Activated naive CD4-positive, alpha-beta T cell treated with anti-CD3 and anti-CD28 coated beads, Interleukin-2, amount 50 U/mL, for 16 hours (primary cell): ENCODE measurements at regions not wholly inside any gene's neighbourhood (a gene's known extent, or its start where the extent isn't known, plus 50 kb on each side); places are given as distances from the start of the nearest gene placed in this dataset.
A peak's percentile ranks its signal among the peaks of the same experiment; 100 is the strongest.
"Not testable (repeated sequence)": the region's sequence is repeated elsewhere in the genome, so short reads cannot be mapped to it uniquely, and the experiment has no call there.

Source experiments
- DNase-seq: peaks from one replicate; pipeline ENCODE4 v3.0.0-alpha.2; 2020

DNA sequence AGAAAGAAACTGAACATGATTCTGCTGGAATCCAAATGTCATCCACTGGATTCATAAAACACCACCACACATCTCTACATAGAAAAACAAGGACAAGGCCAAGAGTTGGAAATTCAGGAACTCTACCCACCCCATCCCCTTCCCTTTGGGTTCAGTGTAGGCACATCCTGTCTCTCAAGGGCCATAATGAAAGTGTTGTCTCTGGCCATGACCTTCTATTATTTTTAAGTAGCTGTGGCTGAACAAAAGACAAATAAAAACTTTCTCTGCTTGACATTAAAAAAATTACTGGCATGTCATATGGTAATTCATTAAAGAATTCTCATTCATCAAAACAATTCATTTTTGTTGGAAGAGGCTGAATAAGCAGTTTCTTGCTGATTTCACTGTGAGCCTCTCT lies 54.9 kb upstream of the ZBTB18 start:
- DNase-seq, result no peak

DNA sequence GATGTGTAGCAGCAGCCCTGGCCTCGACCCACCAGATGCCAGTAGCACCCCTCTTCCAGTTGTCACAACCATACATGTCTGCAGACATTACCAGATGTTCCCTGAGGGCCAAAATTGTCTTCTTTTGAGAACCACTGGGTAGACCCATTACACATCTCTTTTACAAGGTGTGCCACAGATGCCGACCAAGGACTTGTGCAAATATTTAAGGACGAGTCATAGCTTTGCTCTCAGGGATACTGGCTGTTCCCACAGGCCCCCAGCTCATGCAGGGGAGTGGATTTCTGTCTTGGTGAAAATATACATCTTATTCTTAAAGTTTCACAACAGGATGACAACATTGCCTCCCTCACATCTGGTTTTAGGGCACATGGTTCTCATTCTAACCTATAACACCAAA lies 59.4 kb upstream of the ZBTB18 start:
- no peak for DNase-seq

DNA sequence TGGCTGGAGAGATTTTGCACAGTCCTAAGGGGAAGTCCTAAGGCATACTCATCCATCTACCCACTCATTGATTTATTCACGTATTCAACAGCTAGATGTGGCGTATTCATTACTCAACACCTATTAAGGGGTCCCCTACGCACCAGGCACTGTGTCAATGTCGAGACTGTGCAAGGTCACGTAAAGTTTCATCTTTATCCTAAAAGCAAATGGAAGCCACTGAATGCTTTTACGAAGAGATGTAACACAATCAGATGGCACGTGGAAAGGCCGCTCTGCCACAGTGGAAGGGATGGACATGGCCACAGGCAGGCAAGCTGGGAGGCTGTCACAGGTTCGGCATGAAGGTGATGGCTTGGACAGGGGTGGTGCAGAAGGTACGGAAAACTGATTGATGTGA lies 66.3 kb upstream of the ZBTB18 start:
- no peak for DNase-seq

DNA sequence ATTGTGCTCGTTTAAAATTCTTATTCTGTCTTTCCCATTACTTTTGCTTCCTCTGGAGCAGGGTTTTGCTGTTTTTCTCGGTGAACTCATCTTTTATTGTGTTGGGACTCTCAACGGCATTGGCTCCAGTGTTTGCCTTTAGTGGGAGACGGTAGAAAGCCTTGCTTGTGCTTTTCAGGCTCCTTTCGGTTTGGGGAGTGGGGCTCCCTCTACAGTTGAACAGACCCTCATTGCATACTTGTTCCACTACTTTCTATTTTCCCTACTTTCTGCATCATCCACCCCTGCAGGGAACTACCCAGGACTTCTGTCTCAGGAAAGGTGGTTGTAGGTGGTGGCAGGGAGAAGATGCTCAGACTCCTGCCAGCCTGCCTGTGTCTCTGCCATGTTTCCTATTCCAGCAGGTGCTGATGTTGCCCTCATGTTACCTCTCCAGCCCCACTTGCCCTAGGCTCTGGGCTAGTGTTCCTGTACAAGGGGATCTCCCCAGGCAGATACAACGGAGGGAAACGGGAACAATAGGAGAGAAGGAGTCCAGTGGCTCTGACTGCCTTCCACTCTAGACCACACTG lies 68.5 kb upstream of the ZBTB18 start:
- DNase-seq, result no peak

DNA sequence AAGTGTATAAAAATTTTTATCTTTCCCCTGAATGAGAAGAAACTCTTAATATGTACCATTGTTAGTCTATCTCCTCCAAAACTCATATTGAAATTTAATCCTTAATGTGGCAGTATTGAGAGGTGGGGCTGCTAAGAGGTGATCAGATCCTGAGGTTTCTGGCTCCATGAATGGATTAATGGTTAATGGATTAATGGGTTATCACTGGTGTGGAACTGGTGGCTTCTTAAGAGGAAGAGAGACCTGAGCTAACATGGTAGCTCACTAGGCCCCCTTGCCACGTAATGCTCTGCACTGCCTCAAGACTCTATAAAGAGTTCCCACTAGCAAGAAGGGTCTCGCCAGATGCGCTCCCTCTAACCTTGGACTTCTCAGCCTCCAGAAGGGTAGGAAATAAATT lies 70.6 kb upstream of the ZBTB18 start:
- DNase-seq, result no peak

DNA sequence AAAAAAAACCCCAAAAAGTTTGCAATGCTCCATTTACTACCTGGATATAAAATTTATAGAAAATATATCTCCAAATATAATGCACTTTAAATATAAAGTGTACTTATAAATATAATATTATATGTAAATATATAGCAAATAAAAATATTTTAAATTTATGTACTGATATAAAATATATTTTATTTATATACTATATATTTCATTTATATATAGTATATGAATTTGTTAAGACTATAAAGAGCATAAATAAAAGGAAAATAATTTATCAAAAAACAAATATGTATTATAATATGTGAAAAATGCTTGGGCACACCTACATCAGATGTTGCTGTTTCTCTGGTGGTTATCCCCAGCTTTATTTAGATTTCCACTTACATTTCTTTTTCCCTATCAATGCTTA lies 71.0 kb upstream of the ZBTB18 start:
- DNase-seq, result no peak

DNA sequence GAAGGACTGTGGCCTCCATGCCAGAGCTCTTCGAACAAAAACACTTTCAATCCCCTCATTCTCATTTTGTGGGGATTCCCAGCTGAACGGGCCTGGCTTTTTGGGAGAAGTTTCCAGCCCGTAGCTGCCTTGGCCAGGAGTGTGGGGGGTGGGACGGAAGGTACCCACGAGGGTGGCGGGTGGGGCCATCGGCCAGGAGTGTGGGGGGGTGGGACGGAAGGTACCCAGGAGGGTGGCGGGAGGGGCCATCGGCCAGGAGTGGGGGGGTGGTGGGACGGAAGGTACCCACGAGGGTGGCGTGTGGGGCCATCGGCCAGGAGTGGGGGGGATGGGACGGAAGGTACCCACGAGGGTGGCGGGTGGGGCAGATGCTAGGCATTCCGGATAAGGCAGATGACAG lies 71.7 kb upstream of the ZBTB18 start:
- DNase-seq, result no peak

DNA sequence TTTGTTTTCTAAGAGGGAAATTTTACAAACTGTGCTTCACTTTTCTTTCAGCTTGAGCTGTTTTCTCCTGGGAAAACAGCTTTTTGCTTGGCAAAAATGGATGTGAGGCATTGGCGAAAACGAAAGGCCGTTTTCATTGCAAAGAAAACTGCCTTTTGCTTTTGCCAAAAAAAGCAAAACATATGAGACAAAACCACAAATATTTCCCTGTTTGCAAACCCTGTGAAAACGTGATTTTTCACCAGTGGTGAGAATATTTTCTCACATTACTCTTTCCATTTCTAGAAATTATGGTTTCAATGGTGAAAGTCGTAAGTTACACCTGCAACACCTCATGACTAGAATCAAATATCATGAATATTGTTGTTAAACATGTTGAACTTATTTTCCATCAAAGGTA lies 74.0 kb upstream of the ZBTB18 start:
- DNase-seq, result no peak

DNA sequence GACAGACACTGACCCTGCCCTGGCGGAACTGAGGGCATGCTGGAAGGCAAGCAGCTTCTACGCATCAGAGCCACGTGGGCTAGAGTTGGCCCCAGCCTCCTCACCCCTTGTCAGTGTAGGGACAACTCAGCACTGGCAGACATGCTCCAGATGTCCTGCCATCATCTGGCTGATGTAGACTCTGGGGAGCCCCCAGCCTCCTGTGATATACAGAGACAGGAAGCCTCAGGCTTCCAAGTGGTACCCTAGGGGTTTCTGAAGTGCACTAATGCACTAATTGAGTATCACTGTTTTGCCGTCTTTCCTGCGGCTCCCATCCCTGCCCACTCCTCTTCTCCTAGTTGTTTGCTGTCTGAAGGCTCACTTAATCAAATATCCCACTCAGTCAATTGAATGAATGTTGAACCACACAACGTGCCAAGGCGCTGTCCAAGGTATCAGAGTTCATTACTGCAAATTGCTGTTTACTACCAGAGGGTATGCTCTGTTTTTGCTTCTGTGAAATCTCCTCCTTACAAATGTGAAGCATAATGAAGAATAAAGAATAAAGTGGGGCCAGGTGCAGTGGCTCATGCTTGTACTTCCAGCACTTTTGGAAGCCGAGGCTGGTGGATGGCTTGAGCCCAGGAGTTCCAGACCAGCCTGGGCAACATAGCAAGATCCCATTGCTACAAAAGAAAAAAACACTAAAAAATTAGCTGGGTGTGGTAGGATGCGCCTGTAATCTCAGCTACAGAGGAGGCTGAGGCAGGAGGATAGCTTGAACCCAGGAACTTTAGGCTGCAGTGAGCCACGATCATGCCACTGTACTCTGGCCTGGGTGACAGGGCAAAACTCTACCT lies 76.4 kb upstream of the ZBTB18 start:
- no peak for DNase-seq

DNA sequence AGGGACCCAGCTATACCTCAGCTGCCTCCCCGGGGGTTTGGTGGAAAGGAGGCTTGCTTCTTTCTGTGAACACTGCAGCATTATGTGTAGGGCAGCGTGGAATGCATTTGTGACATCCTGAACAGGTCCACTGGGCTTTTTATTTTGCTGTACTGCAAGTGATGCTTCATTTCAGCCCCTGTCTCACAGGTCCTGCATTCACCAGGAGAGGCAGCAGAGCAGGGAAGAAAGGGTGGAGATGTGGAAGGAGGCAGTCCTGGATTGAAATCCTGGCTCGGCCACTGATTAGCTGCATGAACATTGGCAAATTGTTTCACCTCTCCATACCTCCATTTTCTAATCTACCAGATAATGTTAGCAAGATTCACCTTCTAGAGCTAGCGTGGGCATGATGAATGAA lies 77.9 kb upstream of the ZBTB18 start:
- no peak for DNase-seq

DNA sequence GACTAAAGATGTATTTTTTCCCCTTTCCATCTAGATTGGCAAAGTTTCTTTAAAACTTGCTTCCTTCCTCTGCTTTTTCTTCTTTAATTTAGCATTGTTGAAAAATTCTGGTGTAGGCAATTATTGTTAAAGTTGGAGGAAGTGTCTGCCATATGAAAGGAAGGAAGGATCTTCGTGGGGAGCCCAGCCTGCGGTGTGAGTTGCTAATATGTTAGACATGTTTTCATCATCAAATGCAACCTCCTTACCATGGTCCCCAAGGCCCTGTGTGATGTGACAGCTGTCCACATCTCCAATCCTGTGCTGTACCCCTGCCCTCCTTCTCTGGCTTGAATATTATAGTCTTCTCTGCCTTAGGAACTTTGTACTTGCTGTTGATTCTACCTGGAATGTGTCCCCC lies 81.0 kb upstream of the ZBTB18 start:
- DNase-seq, result no peak

DNA sequence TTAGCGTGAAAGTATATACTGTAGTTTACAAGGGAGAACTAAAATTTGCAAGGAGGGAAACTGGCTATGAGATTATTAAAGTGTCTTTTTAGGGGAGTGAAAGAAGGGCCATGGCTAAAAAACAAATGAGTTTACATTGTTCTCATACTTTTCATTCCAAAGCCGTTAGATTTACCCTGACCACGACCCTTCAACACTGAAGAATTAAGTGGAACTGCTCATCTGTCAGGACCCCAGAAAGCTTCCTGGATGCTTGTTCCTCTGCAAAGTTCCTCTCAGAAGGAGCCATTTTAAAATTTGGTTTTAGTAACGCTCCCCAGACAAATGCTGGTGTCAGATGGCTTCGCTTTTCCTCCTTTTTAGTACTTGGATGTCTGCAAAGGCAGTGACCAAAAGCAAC lies 82.7 kb upstream of the ZBTB18 start:
- DNase-seq, result no peak

DNA sequence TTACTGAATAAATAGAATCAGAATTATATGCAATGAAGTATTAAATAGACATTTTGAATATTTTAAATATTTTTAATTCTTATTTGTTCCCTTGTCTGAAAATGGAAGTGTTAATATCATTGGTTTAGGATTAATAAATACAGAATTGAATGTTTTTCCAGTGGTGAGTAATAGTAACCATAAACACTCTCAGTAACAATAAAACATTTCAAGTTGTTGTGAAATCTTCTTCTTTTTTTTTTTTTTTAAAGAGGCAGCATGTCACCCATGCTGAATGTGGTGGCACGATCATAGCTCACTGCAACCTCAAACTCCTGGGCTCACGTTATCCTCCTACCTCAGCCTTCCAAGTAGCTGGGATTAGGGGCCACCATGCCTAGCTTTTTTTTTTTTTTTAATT lies 86.2 kb upstream of the ZBTB18 start:
- DNase-seq, result no peak

DNA sequence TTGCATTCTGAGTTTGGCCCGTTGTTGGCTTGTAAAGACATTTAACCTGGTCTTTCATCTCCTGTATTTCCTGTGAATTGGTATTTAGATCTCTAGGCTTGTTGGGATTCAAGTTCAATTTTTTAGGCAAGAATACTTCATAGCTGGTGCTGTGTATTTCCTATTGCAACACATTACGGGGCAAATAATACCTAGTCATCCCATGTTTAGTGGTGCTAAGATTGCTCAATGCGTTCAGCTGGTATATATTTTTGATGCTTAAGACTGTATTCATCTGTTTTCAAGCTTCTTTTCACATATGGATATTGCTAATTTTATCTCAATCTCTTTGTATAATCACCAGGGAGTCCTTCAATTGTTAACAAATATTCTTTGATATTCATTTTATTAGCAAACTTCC lies 87.5 kb upstream of the ZBTB18 start:
- DNase-seq, result no peak

DNA sequence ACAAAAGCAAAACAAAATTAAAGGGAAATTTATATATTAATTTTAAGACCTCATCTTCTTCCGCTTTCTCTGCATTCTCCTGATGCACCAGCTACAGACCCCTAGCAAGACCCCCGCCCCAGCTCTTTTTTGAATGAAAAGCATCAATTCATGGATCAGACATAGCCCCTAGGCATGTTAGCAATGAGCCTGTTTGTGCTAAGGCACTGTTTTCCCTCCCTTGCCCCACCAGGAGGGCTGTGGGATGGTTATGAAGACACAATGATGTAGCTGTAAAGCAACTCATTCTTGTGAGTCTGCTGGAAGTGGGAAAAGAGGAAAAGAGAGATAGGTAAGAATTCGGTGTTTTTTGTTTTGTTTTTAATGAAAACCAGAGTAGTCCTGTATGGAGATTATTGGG lies 88.5 kb upstream of the ZBTB18 start:
- no peak for DNase-seq

DNA sequence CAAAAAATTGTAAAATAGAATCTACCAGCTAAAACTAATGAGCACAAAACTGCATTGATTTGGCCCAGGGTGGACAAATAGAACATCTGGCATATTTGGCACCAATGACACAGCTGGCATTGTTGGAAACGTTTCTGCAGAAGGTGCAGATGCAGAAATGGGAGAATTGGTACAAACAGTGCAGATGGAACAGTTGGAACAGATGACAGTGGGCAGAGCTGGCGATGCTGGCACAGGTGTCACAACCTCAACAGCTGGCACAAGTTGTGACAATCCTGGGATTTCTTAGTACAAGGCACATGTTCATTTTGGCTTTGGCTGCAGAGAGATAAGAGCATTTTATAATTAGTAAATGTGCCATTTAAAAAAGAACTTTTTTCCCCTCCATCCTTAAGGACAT lies 91.1 kb upstream of the ZBTB18 start:
- no peak for DNase-seq

DNA sequence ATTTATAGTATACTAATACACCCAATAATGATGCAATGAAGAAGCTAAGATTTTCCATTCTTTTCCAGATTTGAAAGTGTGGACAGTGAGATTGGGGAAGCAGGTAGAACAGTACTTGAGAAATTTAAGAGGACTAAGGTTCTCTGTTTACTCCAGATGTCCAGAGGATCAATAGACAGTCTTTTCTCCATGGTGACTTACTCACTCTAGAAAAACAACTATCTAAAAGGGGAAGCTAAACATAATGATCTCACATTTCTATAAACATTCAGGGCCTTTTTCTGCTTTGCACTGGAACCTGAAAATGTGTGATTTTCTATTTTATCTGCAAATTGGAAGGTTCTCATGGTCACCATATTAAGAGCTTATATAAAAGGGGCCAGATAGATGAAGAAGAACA lies 93.9 kb upstream of the ZBTB18 start:
- no peak for DNase-seq

DNA sequence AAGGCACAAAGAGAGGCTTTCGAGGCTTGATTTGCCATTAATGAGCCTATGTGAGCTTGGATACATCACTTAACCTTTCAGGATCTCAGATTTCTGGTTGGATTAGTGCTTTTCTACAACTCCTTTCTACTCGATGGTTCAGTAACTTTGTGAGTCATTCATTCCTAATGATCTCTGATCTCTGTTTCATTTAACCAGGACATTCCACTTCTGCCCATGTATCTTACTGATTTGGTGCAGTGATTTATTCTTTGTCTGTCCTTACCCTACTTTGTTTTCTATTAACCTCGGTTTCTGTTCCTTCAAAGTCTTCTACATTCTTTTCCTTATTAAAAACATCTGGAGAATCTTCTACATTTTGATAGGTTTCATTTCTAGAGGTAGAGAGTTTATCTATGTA lies 94.6 kb upstream of the ZBTB18 start:
- no peak for DNase-seq

DNA sequence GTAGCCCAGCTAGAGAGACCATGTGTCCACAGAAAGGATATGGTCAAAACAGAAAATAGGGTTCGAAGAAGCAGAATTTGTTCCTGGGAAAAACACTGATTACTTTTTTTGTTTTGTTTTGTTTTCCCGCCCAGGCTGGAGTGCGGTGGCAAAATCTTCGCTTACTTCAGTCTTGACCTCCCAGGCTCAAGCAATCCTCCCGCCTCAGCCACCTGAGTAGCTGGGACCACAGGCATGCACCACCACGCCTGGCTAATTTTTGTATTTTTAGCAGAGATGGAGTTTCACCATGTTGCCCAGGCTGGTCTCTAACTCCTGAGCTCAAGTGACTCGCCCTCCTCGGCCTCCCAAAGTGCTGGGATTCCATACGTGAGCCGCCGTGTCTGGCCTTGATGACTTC lies 99.9 kb upstream of the ZBTB18 start:
- DNase-seq, result not testable (repeated sequence)

DNA sequence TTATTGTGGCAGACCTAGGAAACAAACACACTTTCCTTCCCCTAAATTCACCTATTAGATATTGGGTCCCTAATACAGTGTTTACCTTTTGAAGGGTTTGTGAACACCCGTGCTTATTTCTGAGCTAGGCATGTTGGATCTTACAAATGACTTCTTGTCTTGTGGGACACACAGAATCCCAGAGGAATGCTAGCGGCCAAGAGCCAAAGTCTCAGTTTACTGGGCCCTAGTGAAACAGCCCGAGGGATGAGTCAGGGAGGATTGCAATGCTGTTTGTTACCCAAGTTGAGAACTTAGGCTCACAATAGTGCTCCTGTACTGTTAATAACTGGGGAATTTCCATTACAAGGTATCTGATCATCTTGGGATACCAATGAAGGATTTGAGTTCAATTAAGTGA lies 100.1 kb upstream of the AKT3 start:
- no peak for DNase-seq

DNA sequence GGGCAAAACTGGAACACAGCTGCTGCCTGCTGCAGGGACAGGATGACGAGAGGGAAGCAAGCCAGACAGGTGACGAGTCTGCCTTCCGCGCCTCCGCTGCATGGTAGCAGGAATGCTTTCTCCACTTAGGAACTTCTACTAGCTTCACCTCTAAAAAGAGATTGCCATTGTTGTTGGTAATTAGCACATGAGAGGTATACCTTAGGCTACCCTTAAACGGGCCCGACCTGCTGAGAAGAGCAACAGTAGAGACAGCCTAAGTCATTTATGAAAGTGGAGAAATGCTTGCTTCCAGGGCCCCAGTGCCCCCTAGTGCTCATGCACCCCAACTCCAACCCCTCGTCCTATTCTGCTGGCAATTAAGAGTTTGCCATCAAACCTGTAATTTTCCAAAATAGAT lies 96.9 kb upstream of the AKT3 start:
- peak; percentile 42 for DNase-seq

DNA sequence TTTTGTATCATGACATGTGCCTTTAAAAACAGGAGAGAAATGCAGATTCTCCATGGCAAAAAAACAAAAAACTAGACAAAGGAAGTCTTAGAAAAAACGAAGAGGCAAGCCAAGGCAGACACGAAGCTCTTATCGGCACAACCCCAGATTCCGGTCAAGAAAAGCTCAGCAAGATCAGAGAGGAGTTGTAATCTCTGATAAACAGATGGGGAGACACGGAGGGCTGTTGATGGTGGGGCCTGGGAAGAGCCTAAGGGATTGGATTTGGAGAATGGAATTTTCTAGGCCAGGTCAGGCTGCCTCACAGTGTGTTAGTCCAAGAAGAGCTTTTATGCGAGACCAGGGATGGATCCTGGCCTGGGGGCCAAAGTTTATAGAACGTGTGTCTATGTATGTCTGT lies 96.2 kb upstream of the AKT3 start:
- no peak for DNase-seq

DNA sequence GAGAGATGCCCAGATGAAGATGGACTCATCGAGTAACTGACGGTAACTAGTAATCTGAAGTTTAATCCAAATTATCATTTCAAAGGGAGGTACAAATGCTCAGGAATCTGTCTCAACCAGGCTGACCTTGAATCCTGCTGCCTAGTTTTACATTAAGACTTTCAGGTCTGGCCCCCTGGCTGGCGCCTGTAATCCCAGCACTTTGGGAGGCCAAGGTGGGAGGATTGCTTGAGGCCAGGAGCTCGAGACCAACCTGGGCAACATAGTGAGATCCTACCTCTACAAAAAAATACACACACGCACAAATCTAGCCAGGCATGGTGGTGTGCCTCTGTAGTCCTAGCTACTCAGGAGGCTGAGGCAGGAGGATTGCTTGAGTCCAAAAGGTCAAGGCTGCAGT lies 95.7 kb upstream of the AKT3 start:
- DNase-seq, result no peak

DNA sequence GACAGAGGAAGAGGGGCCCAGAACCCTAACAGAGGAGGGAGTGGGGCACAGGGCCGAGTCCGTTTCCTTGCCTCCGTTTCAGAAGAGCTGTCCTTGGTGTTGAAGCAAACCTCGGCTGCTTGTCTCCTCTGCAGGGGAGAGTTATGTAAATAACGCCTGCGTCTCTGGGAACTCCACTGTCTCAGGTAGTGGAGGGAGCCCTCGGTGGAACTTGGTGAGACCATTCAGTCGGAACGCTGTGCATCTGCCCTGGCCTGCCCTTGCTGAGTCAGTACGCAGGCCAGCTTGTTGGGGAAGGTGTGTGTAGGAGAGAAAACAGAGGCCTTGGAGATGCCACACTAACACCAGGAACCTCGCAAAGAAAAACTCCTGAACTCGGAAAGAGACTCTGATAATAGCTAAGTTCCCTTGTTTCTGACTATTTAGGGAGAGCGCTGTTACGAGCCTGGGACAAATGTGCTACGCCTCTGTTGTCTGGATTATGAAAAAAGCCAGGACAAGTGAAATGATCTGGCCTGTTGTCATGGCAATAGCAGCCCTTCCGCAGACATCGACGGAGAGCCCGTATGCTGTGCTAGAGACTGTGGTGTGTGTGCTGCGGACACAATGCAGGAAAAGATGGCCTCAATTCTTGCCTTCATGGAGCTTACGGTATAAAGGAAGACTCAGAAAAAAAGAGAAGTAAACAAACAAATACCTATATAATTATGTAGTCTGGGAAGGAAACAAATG lies 94.6 kb upstream of the AKT3 start:
- DNase-seq, result no peak
